ENCODE measurements at regions not wholly inside any gene's neighbourhood (a gene's known extent, or its start where the extent isn't known, plus 50 kb on each side); places are given as distances from the start of the nearest gene placed in this dataset.
A peak's percentile ranks its signal among the peaks of the same experiment; 100 is the strongest.

DNA sequence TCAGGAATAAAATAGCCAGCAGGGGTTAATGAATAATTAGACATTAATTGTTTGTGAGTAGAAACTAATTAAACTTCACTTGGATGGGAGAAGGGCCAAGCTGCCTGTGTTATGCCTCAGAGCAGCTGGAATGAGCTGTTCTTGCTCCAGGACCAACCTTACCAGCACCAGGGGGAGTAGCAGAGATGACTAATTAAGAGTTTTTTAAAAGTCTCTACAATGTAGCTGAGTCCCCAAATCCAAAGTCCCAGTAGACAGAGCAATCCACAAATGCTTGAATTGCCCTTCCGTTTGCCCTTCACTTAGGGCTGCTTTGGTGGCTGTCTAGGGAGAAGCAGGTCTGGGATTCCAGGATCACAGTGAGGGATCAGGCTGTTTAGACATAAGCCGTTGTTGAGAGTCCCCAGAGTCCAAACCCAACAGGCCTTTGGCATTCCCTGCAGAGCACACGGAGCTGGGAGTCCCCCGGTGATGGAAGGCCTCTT, 59.4 kb downstream of the RHOB start:
- peaks cover 0 to 8% of the 10 kb centered on the region in 2 donors for H3K4me1 Mint-ChIP-seq
- no peaks in the 10 kb centered on the region for H3K4me1 ChIP-seq (ENCODE audit: control insufficient read depth, insufficient read depth, low read length)
- no peaks in the 10 kb centered on the region for H3K36me3 Mint-ChIP-seq
- WGBS (ENCODE audit: insufficient coverage): 96% methylated on average over 4 of the region's 4 CpGs
- H3K36me3 ChIP-seq (ENCODE audit: control insufficient read depth, insufficient read depth, low read length): no peaks in the 10 kb centered on the region
- DNase-seq: no peak
- no peaks in the 10 kb centered on the region for H3K9me3 Mint-ChIP-seq
- no peaks in the 10 kb centered on the region for H3K27me3 ChIP-seq (ENCODE audit: control insufficient read depth, insufficient read depth, low read length)
- no peaks in the 10 kb centered on the region for H3K27me3 Mint-ChIP-seq (ENCODE audit: low read depth in 2 of 2)
- no peak for ATAC-seq
- H3K9me3 ChIP-seq (ENCODE audit: control insufficient read depth, insufficient read depth, low read length): no peaks in the 10 kb centered on the region
- H3K4me3 ChIP-seq (ENCODE audit: low read length): no peak overlapping the region
- H3K27ac Mint-ChIP-seq: no peak overlapping the region
- H3K27ac ChIP-seq (ENCODE audit: low read length): no peak overlapping the region
- TF ChIP-seq, protein P1, sequence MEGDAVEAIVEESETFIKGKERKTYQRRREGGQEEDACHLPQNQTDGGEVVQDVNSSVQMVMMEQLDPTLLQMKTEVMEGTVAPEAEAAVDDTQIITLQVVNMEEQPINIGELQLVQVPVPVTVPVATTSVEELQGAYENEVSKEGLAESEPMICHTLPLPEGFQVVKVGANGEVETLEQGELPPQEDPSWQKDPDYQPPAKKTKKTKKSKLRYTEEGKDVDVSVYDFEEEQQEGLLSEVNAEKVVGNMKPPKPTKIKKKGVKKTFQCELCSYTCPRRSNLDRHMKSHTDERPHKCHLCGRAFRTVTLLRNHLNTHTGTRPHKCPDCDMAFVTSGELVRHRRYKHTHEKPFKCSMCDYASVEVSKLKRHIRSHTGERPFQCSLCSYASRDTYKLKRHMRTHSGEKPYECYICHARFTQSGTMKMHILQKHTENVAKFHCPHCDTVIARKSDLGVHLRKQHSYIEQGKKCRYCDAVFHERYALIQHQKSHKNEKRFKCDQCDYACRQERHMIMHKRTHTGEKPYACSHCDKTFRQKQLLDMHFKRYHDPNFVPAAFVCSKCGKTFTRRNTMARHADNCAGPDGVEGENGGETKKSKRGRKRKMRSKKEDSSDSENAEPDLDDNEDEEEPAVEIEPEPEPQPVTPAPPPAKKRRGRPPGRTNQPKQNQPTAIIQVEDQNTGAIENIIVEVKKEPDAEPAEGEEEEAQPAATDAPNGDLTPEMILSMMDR (IDR thresholded peaks at IDR 0.05): no peak
- H3K4me3 Mint-ChIP-seq: no peak overlapping the region
- intact Hi-C loops (cut with micrococcal nuclease): no loop called here

GRCh38 chr2:20507166-20507692, 60.4 kb downstream of the RHOB start:
- ATAC-seq: peak; percentile 71 to 81 (median 79)
- H3K36me3 ChIP-seq (ENCODE audit: control insufficient read depth, insufficient read depth, low read length): no peaks in the 10 kb centered on the region

GRCh38 chr2:20507711-20508110, 60.8 kb downstream of the RHOB start:
- no peaks in the 10 kb centered on the region for H3K27me3 ChIP-seq (ENCODE audit: control insufficient read depth, insufficient read depth, low read length)
- TF ChIP-seq, protein P1 (IDR thresholded peaks at IDR 0.05): no peak
- DNase-seq (no peak), ATAC-seq (no peak)
- H3K4me1 ChIP-seq (ENCODE audit: control insufficient read depth, insufficient read depth, low read length): no peaks in the 10 kb centered on the region
- Mint-ChIP-seq H3K27me3 (ENCODE audit: low read depth in 2 of 2) (no peaks in the 10 kb centered on the region), H3K4me1 (peaks cover 0 to 8% of the 10 kb centered on the region in 2 donors), H3K4me3 (no peak overlapping the region), H3K9me3 (no peaks in the 10 kb centered on the region), H3K27ac (no peak overlapping the region), H3K36me3 (no peaks in the 10 kb centered on the region)
- no peak overlapping the region for H3K4me3 ChIP-seq (ENCODE audit: low read length)
- intact Hi-C loops (cut with micrococcal nuclease): no loop called here
- no peaks in the 10 kb centered on the region for H3K36me3 ChIP-seq (ENCODE audit: control insufficient read depth, insufficient read depth, low read length)
- H3K27ac ChIP-seq (ENCODE audit: low read length): no peak overlapping the region
- no peaks in the 10 kb centered on the region for H3K9me3 ChIP-seq (ENCODE audit: control insufficient read depth, insufficient read depth, low read length)

More at GRCh38 chr2:20507166-20507692, 60.4 kb downstream of the RHOB start:
- DNase-seq: no peak
- WGBS (ENCODE audit: insufficient coverage): 20% methylated on average over 5 of the region's 5 CpGs
- Mint-ChIP-seq H3K27me3 (ENCODE audit: low read depth in 2 of 2) (no peaks in the 10 kb centered on the region), H3K4me1 (peaks cover 0 to 8% of the 10 kb centered on the region in 2 donors), H3K4me3 (no peak overlapping the region), H3K36me3 (no peaks in the 10 kb centered on the region), H3K27ac (peak overlapping the region in 1 of 2 donors; percentile 23), H3K9me3 (no peaks in the 10 kb centered on the region)
- Histone ChIP-seq H3K27me3 (ENCODE audit: control insufficient read depth, insufficient read depth, low read length) (no peaks in the 10 kb centered on the region), H3K4me1 (ENCODE audit: control insufficient read depth, insufficient read depth, low read length) (no peaks in the 10 kb centered on the region), H3K4me3 (ENCODE audit: low read length) (no peak overlapping the region), H3K27ac (ENCODE audit: low read length) (no peak overlapping the region), H3K9me3 (ENCODE audit: control insufficient read depth, insufficient read depth, low read length) (no peaks in the 10 kb centered on the region)
- intact Hi-C loops (cut with micrococcal nuclease): no loop called here
- TF ChIP-seq, protein P1 (IDR thresholded peaks at IDR 0.05): no peak

DNA sequence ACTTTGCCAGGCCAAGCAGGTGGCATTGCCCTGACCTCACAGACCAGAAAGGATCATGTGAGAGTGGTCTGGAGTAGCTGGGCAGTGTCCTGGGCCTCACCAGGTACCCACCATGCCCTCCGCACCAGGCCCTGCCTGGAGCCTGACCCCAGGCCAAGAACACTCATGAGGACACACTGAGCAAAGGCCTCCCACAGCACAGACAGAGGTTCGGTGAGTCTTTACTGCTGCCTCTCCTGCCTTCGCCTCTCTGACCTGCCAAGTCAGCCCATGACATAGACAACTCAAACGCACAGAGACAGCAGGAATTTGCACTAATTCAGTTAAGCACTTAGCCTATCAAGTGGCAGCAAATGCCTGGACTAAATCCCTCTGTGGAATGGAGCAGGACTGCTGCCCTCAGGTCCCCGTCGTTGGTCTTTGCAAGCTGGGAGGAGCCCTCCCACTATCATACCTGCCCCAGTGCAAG, 62.5 kb downstream of the RHOB start:
- ATAC-seq: no peak
- H3K9me3 ChIP-seq (ENCODE audit: control insufficient read depth, insufficient read depth, low read length): no peaks in the 10 kb centered on the region
- H3K27me3 ChIP-seq (ENCODE audit: control insufficient read depth, insufficient read depth, low read length): no peaks in the 10 kb centered on the region
- no peak overlapping the region for H3K4me3 ChIP-seq (ENCODE audit: low read length)
- Mint-ChIP-seq H3K4me1 (peaks cover 0 to 8% of the 10 kb centered on the region in 2 donors), H3K27ac (no peak overlapping the region), H3K36me3 (no peaks in the 10 kb centered on the region), H3K27me3 (ENCODE audit: low read depth in 2 of 2) (peaks cover 0 to 6% of the 10 kb centered on the region in 2 donors), H3K9me3 (no peaks in the 10 kb centered on the region), H3K4me3 (no peak overlapping the region)
- 91% methylated on average over 6 of the region's 6 CpGs for WGBS (ENCODE audit: insufficient coverage)
- intact Hi-C loops (cut with micrococcal nuclease): no loop called here
- TF ChIP-seq, protein P1 (IDR thresholded peaks at IDR 0.05): no peak
- DNase-seq: no peak
- no peaks in the 10 kb centered on the region for H3K4me1 ChIP-seq (ENCODE audit: control insufficient read depth, insufficient read depth, low read length)
- H3K27ac ChIP-seq (ENCODE audit: low read length): no peak overlapping the region
- H3K36me3 ChIP-seq (ENCODE audit: control insufficient read depth, insufficient read depth, low read length): no peaks in the 10 kb centered on the region
